GM23338 (cell line): ENCODE measurements at regions not wholly inside any gene's neighbourhood (a gene's known extent, or its start where the extent isn't known, plus 50 kb on each side); places are given as distances from the start of the nearest gene placed in this dataset.

Experiments
- CREB1 ChIP-seq: fragments of 250-450 bp; sonication (Bioruptor Pico); IDR thresholded peaks from 2 replicates; pipeline ENCODE4 v1.5.0; 2020; ENCODE audit warnings: low read depth, mild to moderate bottlenecking, moderate library complexity
- CTCF ChIP-seq, 2 experiments: fragments of 200-600 bp in 1 of 2; sonication (generic) in 1 of 2; conservative IDR thresholded peaks; 2 replicates each; pipeline versions ENCODE4 v1.5.1 to v1.6.1; 2016 to 2017; ENCODE audit warnings: antibody characterized with exemption in 2 of 2, low read depth in 2 of 2, mild to moderate bottlenecking in 2 of 2, moderate library complexity in 1 of 2
- EZH2 ChIP-seq: fragments of 200-600 bp; sonication (generic); IDR thresholded peaks from one replicate; pipeline ENCODE4 v1.8.0; 2017; ENCODE audit warnings: antibody characterized with exemption, mild to moderate bottlenecking, low read depth; ENCODE audit not compliant: unreplicated experiment
- EZH2phosphoT487 ChIP-seq: fragments of 200-600 bp; sonication (generic); IDR thresholded peaks from one replicate; pipeline ENCODE4 v1.8.1; 2018; ENCODE audit warnings: antibody characterized with exemption; ENCODE audit not compliant: unreplicated experiment
- POLR2AphosphoS5 ChIP-seq: IDR thresholded peaks from 2 replicates; pipeline ENCODE4 v1.6.1; 2016; ENCODE audit warnings: antibody characterized with exemption, low read depth
- REST ChIP-seq: IDR thresholded peaks from one replicate; pipeline ENCODE4 v1.6.1; 2018; ENCODE audit warnings: antibody characterized with exemption; ENCODE audit not compliant: unreplicated experiment
- ZNF462 ChIP-seq: fragments of 250-450 bp; sonication (Bioruptor Pico); IDR thresholded peaks from 2 replicates; pipeline ENCODE4 v1.5.0; 2020; ENCODE audit warnings: mild to moderate bottlenecking, moderate library complexity

- no peak for TF ChIP-seq CTCF (conservative IDR thresholded peaks at IDR 0.05; ENCODE audit: low read depth in 2 of 2)
- no peak for TF ChIP-seq EZH2
- TF ChIP-seq POLR2AphosphoS5 = no peak
- no peak for TF ChIP-seq EZH2phosphoT487
- TF ChIP-seq CREB1 (CRISPR knock-in tag) = no peak
- no peak for TF ChIP-seq REST
- no peak for TF ChIP-seq ZNF462 (CRISPR knock-in tag)
Observed at GRCh38 chr3:73820431-73820830, 195.7 kb upstream of the PDZRN3 start.
